ENCODE measurements at regions not wholly inside any gene's neighbourhood (a gene's known extent, or its start where the extent isn't known, plus 50 kb on each side); places are given as distances from the start of the nearest gene placed in this dataset.
"Not testable (repeated sequence)": the region's sequence is repeated elsewhere in the genome, so short reads cannot be mapped to it uniquely, and the experiment has no call there.

DNA sequence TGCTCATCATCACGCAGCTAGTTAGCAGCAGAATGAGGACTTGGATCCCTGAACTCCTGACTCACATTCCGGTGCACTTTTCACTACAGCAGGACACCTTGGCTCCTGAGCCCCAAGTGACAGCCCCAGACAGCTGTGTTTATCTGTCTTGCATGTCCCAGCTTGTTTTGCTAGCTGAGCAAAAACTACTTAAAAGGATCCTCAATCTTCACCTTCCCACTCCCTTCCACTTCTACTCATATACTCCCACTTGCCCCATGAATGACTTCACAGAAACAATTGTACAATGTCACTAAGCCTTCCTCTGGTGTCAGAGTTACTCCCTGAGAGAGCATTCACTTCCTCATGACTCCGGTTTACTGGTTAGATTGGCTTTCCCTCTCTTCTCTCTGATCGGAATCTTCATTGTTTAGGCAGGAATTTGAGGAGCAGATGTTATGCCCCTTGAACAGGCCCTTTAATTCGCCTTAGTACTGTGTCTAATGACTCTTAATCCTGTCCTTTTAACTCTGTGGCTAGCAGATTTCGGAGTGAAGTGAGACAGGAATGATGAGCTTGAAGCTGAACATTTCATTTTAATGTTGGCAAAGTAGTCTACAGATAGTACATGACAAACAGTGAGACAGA is 587.2 kb upstream of the CHD1 start:
- H3K4me3 ChIP-seq (ENCODE audit: low read depth in 2 of 2, low read length in 1 of 2); H3F3A ChIP-seq (replicated peaks; ENCODE audit: insufficient read depth); H3K9me3 ChIP-seq; H3K27ac ChIP-seq (ENCODE audit: low read depth in 2 of 2, low read length in 1 of 2); H3K27me3 ChIP-seq (ENCODE audit: insufficient read depth); H4K20me1 ChIP-seq (ENCODE audit: insufficient read depth); H3K4me1 ChIP-seq (ENCODE audit: control insufficient read depth in 1 of 2, insufficient read depth in 2 of 2, low read depth in 1 of 2, low read length in 1 of 2); POLR2A ChIA-PET; DNase-seq; CTCF ChIA-PET; H3K4me2 ChIP-seq; H3K9ac ChIP-seq; H3K9me2 ChIP-seq; H3K79me2 ChIP-seq (ENCODE audit: insufficient read depth); H2AFZ ChIP-seq (ENCODE audit: low read depth); H3K36me3 ChIP-seq (replicated peaks in 1 of 2; ENCODE audit: control insufficient read depth in 1 of 2, insufficient read depth in 2 of 2, low read length in 1 of 2): not testable (repeated sequence)
- WGBS (ENCODE audit: low lambda C conversion rate): 11% methylated on average over 6 of the region's 6 CpGs

DNA sequence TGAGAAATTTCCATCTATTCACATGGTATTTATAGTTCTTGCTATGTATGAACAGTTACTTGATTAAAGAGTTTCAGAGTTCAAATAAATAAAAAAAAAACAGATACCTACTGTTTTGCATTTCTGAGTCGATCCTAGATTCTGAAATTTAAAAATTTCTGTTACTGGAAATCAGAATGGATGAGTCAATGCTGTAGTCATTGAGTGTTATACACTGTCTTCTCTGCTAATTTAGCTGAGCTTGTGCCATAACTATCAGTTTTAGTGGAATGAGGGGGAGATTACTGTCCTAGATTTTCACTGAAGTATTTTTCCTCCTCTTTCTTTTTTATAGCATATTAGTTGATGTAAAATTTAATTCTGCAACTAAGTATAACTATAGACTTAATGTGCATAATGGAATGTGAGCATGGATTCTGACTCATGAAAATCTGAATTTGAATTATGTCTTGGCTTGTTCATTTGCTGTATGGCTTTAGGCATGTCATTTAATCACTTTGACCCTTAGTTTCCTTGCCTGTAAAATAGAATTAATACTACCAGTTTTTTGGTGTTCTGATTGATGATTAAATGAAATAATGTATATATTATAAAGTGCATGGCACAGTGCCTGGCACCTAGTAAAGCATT is 581.5 kb upstream of the CHD1 start:
- H2AFZ ChIP-seq (ENCODE audit: low read depth); H3K9me3 ChIP-seq; H3F3A ChIP-seq (replicated peaks; ENCODE audit: insufficient read depth); H3K9me2 ChIP-seq; POLR2A ChIA-PET; H3K9ac ChIP-seq; H3K27me3 ChIP-seq (ENCODE audit: insufficient read depth); H3K4me3 ChIP-seq (ENCODE audit: low read depth in 2 of 2, low read length in 1 of 2); H4K20me1 ChIP-seq (ENCODE audit: insufficient read depth); H3K4me2 ChIP-seq; DNase-seq; H3K79me2 ChIP-seq (ENCODE audit: insufficient read depth); H3K4me1 ChIP-seq (ENCODE audit: control insufficient read depth in 1 of 2, insufficient read depth in 2 of 2, low read depth in 1 of 2, low read length in 1 of 2); CTCF ChIA-PET; H3K36me3 ChIP-seq (replicated peaks in 1 of 2; ENCODE audit: control insufficient read depth in 1 of 2, insufficient read depth in 2 of 2, low read length in 1 of 2); H3K27ac ChIP-seq (ENCODE audit: low read depth in 2 of 2, low read length in 1 of 2): not testable (repeated sequence)
- WGBS (ENCODE audit: low lambda C conversion rate): 0% methylated on average over 1 of the region's 1 CpG

DNA sequence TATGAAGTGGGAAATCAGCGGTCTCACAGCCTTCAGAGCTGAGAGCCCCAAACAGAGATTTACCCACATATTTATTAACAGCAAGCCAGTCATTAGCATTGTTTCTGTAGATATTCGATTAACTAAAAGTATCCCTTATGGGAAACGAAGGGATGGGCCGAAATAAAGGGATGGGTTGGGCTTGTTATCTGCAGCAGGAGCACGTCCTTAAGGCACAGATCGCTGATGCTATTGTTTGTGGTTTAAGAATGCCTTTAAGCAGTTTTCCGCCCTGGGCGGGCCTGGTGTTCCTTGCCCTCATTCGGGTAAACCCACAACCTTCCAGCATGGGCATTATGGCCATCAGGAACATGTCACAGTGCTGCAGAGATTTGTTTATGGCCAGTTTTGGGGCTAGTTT is 580.3 kb upstream of the CHD1 start:
- H3K36me3 ChIP-seq (replicated peaks in 1 of 2; ENCODE audit: control insufficient read depth in 1 of 2, insufficient read depth in 2 of 2, low read length in 1 of 2); H3K4me2 ChIP-seq; H3K9me3 ChIP-seq; POLR2A ChIA-PET; H3K27ac ChIP-seq (ENCODE audit: low read depth in 2 of 2, low read length in 1 of 2); H3K4me1 ChIP-seq (ENCODE audit: control insufficient read depth in 1 of 2, insufficient read depth in 2 of 2, low read depth in 1 of 2, low read length in 1 of 2); H3K9me2 ChIP-seq; H3K79me2 ChIP-seq (ENCODE audit: insufficient read depth); H3F3A ChIP-seq (replicated peaks; ENCODE audit: insufficient read depth); H2AFZ ChIP-seq (ENCODE audit: low read depth); H3K27me3 ChIP-seq (ENCODE audit: insufficient read depth); H4K20me1 ChIP-seq (ENCODE audit: insufficient read depth); H3K9ac ChIP-seq; H3K4me3 ChIP-seq (ENCODE audit: low read depth in 2 of 2, low read length in 1 of 2); DNase-seq; CTCF ChIA-PET: not testable (repeated sequence)
- WGBS (ENCODE audit: low lambda C conversion rate): 9% methylated on average over 7 of the region's 9 CpGs

DNA sequence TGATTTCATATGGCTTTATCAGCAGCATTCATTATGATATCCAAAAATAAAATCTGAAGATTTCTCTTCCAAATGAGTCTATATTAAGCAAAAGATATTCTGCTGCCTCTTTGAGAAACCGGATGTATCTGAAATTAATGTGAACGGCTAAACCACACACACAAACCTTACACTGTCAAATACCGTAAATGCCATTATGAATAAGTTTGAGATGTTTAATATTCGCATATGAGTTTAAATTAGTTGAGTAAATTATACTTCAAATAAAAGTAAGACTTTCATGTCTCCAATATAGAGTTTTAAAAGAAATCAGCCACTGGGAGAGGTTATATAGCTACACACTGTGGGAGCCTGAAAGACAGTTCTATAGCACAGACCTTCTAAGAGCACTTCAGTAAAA is 566.6 kb upstream of the CHD1 start:
- H3K9me3 ChIP-seq; CTCF ChIA-PET; H3K9ac ChIP-seq; DNase-seq; H3F3A ChIP-seq (replicated peaks; ENCODE audit: insufficient read depth); H3K4me1 ChIP-seq (ENCODE audit: control insufficient read depth in 1 of 2, insufficient read depth in 2 of 2, low read depth in 1 of 2, low read length in 1 of 2); H2AFZ ChIP-seq (ENCODE audit: low read depth); H3K79me2 ChIP-seq (ENCODE audit: insufficient read depth); H3K36me3 ChIP-seq (replicated peaks in 1 of 2; ENCODE audit: control insufficient read depth in 1 of 2, insufficient read depth in 2 of 2, low read length in 1 of 2); H3K9me2 ChIP-seq; H3K4me3 ChIP-seq (ENCODE audit: low read depth in 2 of 2, low read length in 1 of 2); H4K20me1 ChIP-seq (ENCODE audit: insufficient read depth); H3K27me3 ChIP-seq (ENCODE audit: insufficient read depth); H3K4me2 ChIP-seq; H3K27ac ChIP-seq (ENCODE audit: low read depth in 2 of 2, low read length in 1 of 2); POLR2A ChIA-PET: not testable (repeated sequence)
- 48% methylated on average over 4 of the region's 4 CpGs for WGBS (ENCODE audit: low lambda C conversion rate)

DNA sequence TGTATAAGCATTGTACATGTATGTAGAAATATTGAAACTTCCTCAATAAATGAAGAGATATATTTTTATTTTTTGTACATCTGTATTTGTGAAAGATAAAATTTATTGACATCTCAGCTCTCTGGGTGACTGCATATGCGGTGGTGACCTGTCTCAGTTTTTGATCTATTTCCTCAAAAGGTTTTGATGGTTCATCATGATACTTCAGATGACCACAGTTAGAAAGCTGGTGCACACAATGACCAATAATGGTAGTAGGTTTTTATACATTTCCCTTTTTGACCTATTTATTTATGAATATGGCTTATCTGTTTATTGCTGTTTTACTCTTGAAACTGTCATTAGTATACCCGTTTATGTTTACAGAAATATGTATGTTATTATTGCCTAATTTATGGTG is 549.6 kb upstream of the CHD1 start:
- H3K4me1 ChIP-seq (ENCODE audit: control insufficient read depth in 1 of 2, insufficient read depth in 2 of 2, low read depth in 1 of 2, low read length in 1 of 2); POLR2A ChIA-PET; H4K20me1 ChIP-seq (ENCODE audit: insufficient read depth); H3F3A ChIP-seq (replicated peaks; ENCODE audit: insufficient read depth); H3K79me2 ChIP-seq (ENCODE audit: insufficient read depth); H3K4me2 ChIP-seq; DNase-seq; H3K4me3 ChIP-seq (ENCODE audit: low read depth in 2 of 2, low read length in 1 of 2); H3K9ac ChIP-seq; H3K9me2 ChIP-seq; H3K27ac ChIP-seq (ENCODE audit: low read depth in 2 of 2, low read length in 1 of 2); H3K27me3 ChIP-seq (ENCODE audit: insufficient read depth); H3K9me3 ChIP-seq; H3K36me3 ChIP-seq (replicated peaks in 1 of 2; ENCODE audit: control insufficient read depth in 1 of 2, insufficient read depth in 2 of 2, low read length in 1 of 2); H2AFZ ChIP-seq (ENCODE audit: low read depth); CTCF ChIA-PET: not testable (repeated sequence)
- WGBS (ENCODE audit: low lambda C conversion rate): 7% methylated on average over 2 of the region's 2 CpGs

DNA sequence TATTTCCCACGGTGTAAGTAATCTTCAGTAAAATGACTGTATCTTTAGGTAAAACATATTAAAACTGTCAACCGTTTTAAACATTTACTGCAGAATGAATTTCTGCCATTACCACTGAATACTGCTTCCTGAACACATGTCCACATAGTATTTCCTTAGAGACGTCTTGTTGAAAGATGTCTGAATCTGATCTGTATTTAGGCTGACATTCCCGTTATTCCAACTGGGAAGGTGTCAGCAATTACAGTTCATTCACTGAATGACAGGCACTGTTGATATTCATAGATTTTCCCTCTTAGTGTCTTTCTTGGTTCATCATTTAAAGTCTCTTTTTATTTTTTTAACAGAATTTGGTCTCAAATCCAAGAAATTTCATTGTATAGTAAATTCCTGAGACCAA is 544.5 kb upstream of the CHD1 start:
- H3K4me3 ChIP-seq (ENCODE audit: low read depth in 2 of 2, low read length in 1 of 2); H3K27me3 ChIP-seq (ENCODE audit: insufficient read depth); H3K4me2 ChIP-seq; H3K27ac ChIP-seq (ENCODE audit: low read depth in 2 of 2, low read length in 1 of 2); H4K20me1 ChIP-seq (ENCODE audit: insufficient read depth); H3K4me1 ChIP-seq (ENCODE audit: control insufficient read depth in 1 of 2, insufficient read depth in 2 of 2, low read depth in 1 of 2, low read length in 1 of 2); DNase-seq; H2AFZ ChIP-seq (ENCODE audit: low read depth); H3K79me2 ChIP-seq (ENCODE audit: insufficient read depth); H3K9me2 ChIP-seq; POLR2A ChIA-PET; H3K9ac ChIP-seq; H3K9me3 ChIP-seq; CTCF ChIA-PET; H3F3A ChIP-seq (replicated peaks; ENCODE audit: insufficient read depth); H3K36me3 ChIP-seq (replicated peaks in 1 of 2; ENCODE audit: control insufficient read depth in 1 of 2, insufficient read depth in 2 of 2, low read length in 1 of 2): not testable (repeated sequence)
- 4% methylated on average over 4 of the region's 4 CpGs for WGBS (ENCODE audit: low lambda C conversion rate)

DNA sequence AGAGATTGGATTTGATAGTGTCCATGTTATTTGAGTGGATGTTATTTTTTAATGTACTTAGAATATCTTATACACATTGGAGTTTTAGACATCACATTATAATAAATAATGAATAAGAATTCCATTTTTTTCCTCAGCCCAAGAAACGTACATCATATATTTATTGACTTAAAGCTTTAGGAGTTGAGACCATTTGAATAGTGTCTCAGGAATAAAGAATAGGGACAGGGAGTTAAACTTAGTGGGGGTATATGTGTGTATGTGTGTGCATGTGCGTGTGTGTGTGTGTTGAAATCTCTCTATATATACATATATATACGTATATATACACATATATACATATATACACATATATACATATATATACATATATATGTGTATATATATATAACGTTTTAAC is 542.9 kb upstream of the CHD1 start:
- H3K9me3 ChIP-seq; H3K9me2 ChIP-seq; H3K9ac ChIP-seq; H3K27me3 ChIP-seq (ENCODE audit: insufficient read depth); H3K36me3 ChIP-seq (replicated peaks in 1 of 2; ENCODE audit: control insufficient read depth in 1 of 2, insufficient read depth in 2 of 2, low read length in 1 of 2); CTCF ChIA-PET; H2AFZ ChIP-seq (ENCODE audit: low read depth); H3K4me1 ChIP-seq (ENCODE audit: control insufficient read depth in 1 of 2, insufficient read depth in 2 of 2, low read depth in 1 of 2, low read length in 1 of 2); DNase-seq; POLR2A ChIA-PET; H3K4me3 ChIP-seq (ENCODE audit: low read depth in 2 of 2, low read length in 1 of 2); H3K79me2 ChIP-seq (ENCODE audit: insufficient read depth); H4K20me1 ChIP-seq (ENCODE audit: insufficient read depth); H3K27ac ChIP-seq (ENCODE audit: low read depth in 2 of 2, low read length in 1 of 2); H3F3A ChIP-seq (replicated peaks; ENCODE audit: insufficient read depth); H3K4me2 ChIP-seq: not testable (repeated sequence)
- WGBS (ENCODE audit: low lambda C conversion rate): 10% methylated on average over 4 of the region's 4 CpGs

Data from SK-N-SH (cell line).